CD4-positive, alpha-beta T cell (primary cell): ENCODE measurements at regions not wholly inside any gene's neighbourhood (a gene's known extent, or its start where the extent isn't known, plus 50 kb on each side); places are given as distances from the start of the nearest gene placed in this dataset.

ENCODE experiments used
- ATAC-seq: fragments of 200-7000 bp; cut with Tn5 transposase; one replicate; pipeline ENCODE4 v1.10.0; 2022; ENCODE audit warnings: mild to moderate bottlenecking; ENCODE audit not compliant: poor library complexity
- CTCF ChIA-PET: fragments of 350-600 bp; sonication (Branson Sonifier 250); formaldehyde crosslinking; loops from one replicate; lab custom pipeline; 2021; ENCODE audit warnings: antibody characterized with exemption, inconsistent platforms; lab: Charles Lee
- POLR2A ChIA-PET: fragments of 350-600 bp; sonication (Branson Sonifier 250); formaldehyde crosslinking; loops from one replicate; lab custom pipeline; 2021; ENCODE audit warnings: antibody characterized with exemption, inconsistent platforms; lab: Charles Lee
- DNase-seq, 14 experiments: peaks; one replicate each; pipeline ENCODE4 v3.0.0-alpha.2; 2013 to 2020; ENCODE audit warnings: mixed read lengths in 2 of 14
- H3K27ac ChIP-seq, 2 donors: one replicate each; pipeline versions ENCODE4 v1.5.1 to v1.7.0; 2013; ENCODE audit warnings: low read length in 2 of 2, low read depth in 1 of 2, mild to moderate bottlenecking in 1 of 2
- H3K27me3 ChIP-seq, 2 experiments: 1 replicate in 1 of 2; 2 replicates in 1 of 2; pipeline versions ENCODE4 v1.6.1 to v1.7.0; 2013; ENCODE audit warnings: low read length in 2 of 2, control low read depth in 1 of 2, mild to moderate bottlenecking in 1 of 2, moderate library complexity in 1 of 2; ENCODE audit not compliant: insufficient read depth in 2 of 2, control insufficient read depth in 1 of 2
- H3K36me3 ChIP-seq: one replicate; pipeline ENCODE4 v1.6.1; 2013; ENCODE audit warnings: low read length, control low read depth; ENCODE audit not compliant: insufficient read depth
- H3K4me1 ChIP-seq: one replicate; pipeline ENCODE4 v1.6.1; 2013; ENCODE audit warnings: low read length, control low read depth; ENCODE audit not compliant: insufficient read depth
- H3K4me3 ChIP-seq: one replicate; pipeline ENCODE4 v1.5.1; 2013; ENCODE audit warnings: mild to moderate bottlenecking, low read length, moderate library complexity
- H3K9me3 ChIP-seq, 2 experiments: 1 replicate in 1 of 2; 2 replicates in 1 of 2; pipeline versions ENCODE4 v1.6.1 to v1.7.0; 2013; ENCODE audit warnings: low read length in 2 of 2, mild to moderate bottlenecking in 2 of 2, control low read depth in 1 of 2, moderate library complexity in 1 of 2; ENCODE audit not compliant: control insufficient read depth in 1 of 2, insufficient read depth in 1 of 2
- H3K27ac Mint-ChIP-seq: one replicate; pipeline ENCODE4 v1.8.0; 2020; ENCODE audit warnings: mixed read lengths
- H3K27me3 Mint-ChIP-seq: one replicate; pipeline ENCODE4 v1.8.0; 2021; ENCODE audit warnings: mixed read lengths
- H3K36me3 Mint-ChIP-seq: one replicate; pipeline ENCODE4 v1.8.0; 2021; ENCODE audit warnings: low read depth, mixed read lengths
- H3K4me1 Mint-ChIP-seq: one replicate; pipeline ENCODE4 v1.8.0; 2021; ENCODE audit warnings: low read depth, mixed read lengths
- H3K4me3 Mint-ChIP-seq: one replicate; pipeline ENCODE4 v1.8.0; 2020; ENCODE audit warnings: mild to moderate bottlenecking, mixed read lengths
- H3K9me3 Mint-ChIP-seq: one replicate; pipeline ENCODE4 v1.8.0; 2020; ENCODE audit warnings: mixed read lengths
- CTCF ChIP-seq: fragments of 200-600 bp; IDR thresholded peaks from one replicate; pipeline ENCODE4 v1.8.0; 2022; ENCODE audit warnings: antibody characterized with exemption, mild to moderate bottlenecking
- intact Hi-C, 2 experiments: fragments of 100-400 bp; cut with DNase I in 1 of 2; cut with micrococcal nuclease in 1 of 2; formaldehyde crosslinking; loops; one replicate each; pipeline versions ENCODE4 v1.15.1 to v1.9.0; 2023 to 2025; cut with DNase I, micrococcal nuclease

GRCh38 chr2:78218066-78218465, 695.9 kb upstream of the LRRTM4 start:
- H3K36me3 Mint-ChIP-seq = no peaks in the 10 kb centered on the region
- ChIA-PET CTCF (no interaction called here), POLR2A (no interaction called here)
- Histone ChIP-seq H3K36me3 (no peaks in the 10 kb centered on the region), H3K4me1 (no peaks in the 10 kb centered on the region), H3K9me3 (peaks cover 4 to 5% of the 10 kb centered on the region in 2 experiments), H3K27me3 (no peaks in the 10 kb centered on the region), H3K27ac (no peak overlapping the region), H3K4me3 (no peak overlapping the region)
- no peaks in the 10 kb centered on the region for H3K27me3 Mint-ChIP-seq
- no peak for DNase-seq
- no peak overlapping the region for H3K27ac Mint-ChIP-seq
- peaks cover 12% of the 10 kb centered on the region for H3K9me3 Mint-ChIP-seq
- TF ChIP-seq CTCF = no peak
- no peak overlapping the region for H3K4me3 Mint-ChIP-seq
- no peak for ATAC-seq
- intact Hi-C loops = no loop called here
- H3K4me1 Mint-ChIP-seq = no peaks in the 10 kb centered on the region

GRCh38 chr2:78237704-78238103, 715.5 kb upstream of the LRRTM4 start:
- intact Hi-C loops = no loop called here
- TF ChIP-seq CTCF = no peak
- H3K36me3 ChIP-seq = no peaks in the 10 kb centered on the region
- no peaks in the 10 kb centered on the region for H3K27me3 ChIP-seq
- H3K4me1 ChIP-seq = no peaks in the 10 kb centered on the region
- Mint-ChIP-seq H3K27ac (no peak overlapping the region), H3K36me3 (no peaks in the 10 kb centered on the region), H3K9me3 (peaks cover 4% of the 10 kb centered on the region), H3K27me3 (no peaks in the 10 kb centered on the region), H3K4me3 (no peak overlapping the region), H3K4me1 (no peaks in the 10 kb centered on the region)
- no peak overlapping the region for H3K4me3 ChIP-seq
- CTCF ChIA-PET = no interaction called here
- H3K27ac ChIP-seq = no peak overlapping the region
- POLR2A ChIA-PET = no interaction called here
- DNase-seq (no peak), ATAC-seq (no peak)
- H3K9me3 ChIP-seq = peaks cover 0 to 3% of the 10 kb centered on the region in 2 experiments

GRCh38 chr2:78245394-78246135, 723.4 kb upstream of the LRRTM4 start:
- ATAC-seq = no peak
- no peaks in the 10 kb centered on the region for H3K36me3 ChIP-seq
- ChIA-PET POLR2A (no interaction called here), CTCF (no interaction called here)
- H3K27me3 ChIP-seq = no peaks in the 10 kb centered on the region
- no peak for TF ChIP-seq CTCF
- intact Hi-C loops = no loop called here
- Mint-ChIP-seq H3K27me3 (no peaks in the 10 kb centered on the region), H3K36me3 (no peaks in the 10 kb centered on the region), H3K4me3 (no peak overlapping the region), H3K4me1 (no peaks in the 10 kb centered on the region), H3K27ac (no peak overlapping the region), H3K9me3 (peaks cover 11% of the 10 kb centered on the region)
- H3K9me3 ChIP-seq = no peaks in the 10 kb centered on the region
- DNase-seq = no peak
- no peak overlapping the region for H3K4me3 ChIP-seq
- H3K27ac ChIP-seq = no peak overlapping the region
- no peaks in the 10 kb centered on the region for H3K4me1 ChIP-seq
